Inflammatory macrophage treated with lipopolysaccharide for 1 hour (primary cell): ENCODE measurements at regions not wholly inside any gene's neighbourhood (a gene's known extent, or its start where the extent isn't known, plus 50 kb on each side); places are given as distances from the start of the nearest gene placed in this dataset.

Source experiments
- DNase-seq, 2 donors: peaks; one replicate each; pipeline ENCODE4 v3.0.0-alpha.2; 2020 to 2022

DNA sequence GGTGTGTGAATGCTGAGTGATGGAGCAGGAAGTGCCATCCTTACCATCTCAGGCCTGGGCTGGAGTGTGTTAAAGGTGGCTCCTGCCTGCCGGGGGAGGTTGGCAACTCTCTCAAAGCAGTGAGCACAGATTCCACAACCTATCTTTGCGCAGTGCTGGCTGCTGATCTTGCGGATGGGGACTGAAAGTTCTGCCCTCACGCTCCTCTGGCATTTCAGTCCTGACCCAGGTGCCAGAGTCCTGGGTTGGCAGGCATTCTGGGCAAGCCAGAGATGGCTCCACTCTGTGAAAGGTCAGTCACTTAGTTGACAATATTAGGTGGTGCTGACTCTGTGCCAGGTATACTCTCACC lies 315.5 kb downstream of the RPS24 start:
- DNase-seq: no peak

GRCh38 chr10:78349911-78350663 lies 316.4 kb downstream of the RPS24 start:
- DNase-seq: no peak

DNA sequence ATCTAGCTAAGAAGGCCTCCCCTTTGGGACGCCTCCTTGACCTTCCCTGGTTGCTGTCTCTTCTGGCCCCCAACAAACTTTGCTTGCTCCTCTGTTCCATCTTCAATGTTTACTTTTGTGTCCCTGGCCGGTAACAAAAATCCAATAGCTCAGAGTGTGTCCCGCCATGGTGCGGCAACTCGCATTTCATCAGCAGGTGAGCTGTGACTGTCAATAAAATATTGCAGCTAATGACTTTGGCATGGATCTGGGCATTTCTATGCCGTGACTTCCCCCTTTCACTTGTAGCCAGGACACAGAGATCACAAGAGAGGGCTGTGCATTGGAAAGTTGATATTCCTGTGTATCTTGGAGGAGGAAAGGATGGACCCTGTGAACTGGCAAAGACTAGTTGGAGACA lies 317.6 kb downstream of the RPS24 start:
- no peak for DNase-seq

DNA sequence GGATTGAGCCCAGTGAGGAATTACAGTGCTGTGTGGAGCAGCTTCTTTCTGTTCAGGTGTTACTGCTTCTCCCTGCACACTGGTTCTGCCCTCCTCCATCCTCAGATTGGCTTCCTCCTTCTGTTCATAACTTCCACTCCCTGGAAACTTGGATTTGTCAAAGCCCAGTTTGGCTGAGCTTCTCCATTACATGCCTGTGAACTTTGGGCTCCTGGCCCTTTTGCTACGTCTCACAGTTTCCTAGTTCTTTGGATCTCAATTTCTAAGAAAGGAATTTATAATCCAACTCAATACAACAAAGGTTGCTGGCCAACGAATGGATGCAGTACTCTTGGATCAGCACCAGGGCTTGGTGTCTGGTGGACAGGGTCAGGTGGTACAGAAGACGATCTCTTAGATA lies 318.1 kb downstream of the RPS24 start:
- DNase-seq: no peak

GRCh38 chr10:78353636-78354035 lies 320.0 kb downstream of the RPS24 start:
- DNase-seq: no peak

DNA sequence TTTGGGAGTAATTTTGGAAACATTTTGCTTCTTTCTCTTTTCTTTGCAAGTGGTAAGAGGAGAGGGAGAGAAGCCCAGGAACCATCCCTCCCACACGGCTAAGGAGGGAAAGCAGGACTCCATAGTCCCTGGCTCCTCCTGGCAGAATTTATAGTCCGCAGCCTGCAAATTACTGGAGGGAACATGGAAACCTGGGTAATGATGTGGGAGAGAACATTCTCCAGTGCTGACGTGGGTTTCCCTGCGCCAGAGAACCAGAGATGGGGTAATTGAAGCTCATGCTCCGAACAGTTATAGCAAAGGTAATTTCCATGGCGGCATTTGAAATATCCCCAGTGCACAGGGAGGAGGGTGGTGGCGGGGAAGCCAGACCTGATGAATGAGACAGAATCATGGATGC lies 320.4 kb downstream of the RPS24 start:
- no peak for DNase-seq

GRCh38 chr10:78356291-78356900 lies 322.7 kb downstream of the RPS24 start:
- DNase-seq: no peak

- no peak for DNase-seq
These were observed 323.7 kb downstream of the RPS24 start for GRCh38 chr10:78357141-78358063.

GRCh38 chr10:78358351-78358750 lies 324.7 kb downstream of the RPS24 start:
- DNase-seq: no peak

GRCh38 chr10:78358982-78359381 lies 325.3 kb downstream of the RPS24 start:
- no peak for DNase-seq

- no peak for DNase-seq
These were observed 326.0 kb downstream of the RPS24 start for GRCh38 chr10:78359640-78360091.

DNA sequence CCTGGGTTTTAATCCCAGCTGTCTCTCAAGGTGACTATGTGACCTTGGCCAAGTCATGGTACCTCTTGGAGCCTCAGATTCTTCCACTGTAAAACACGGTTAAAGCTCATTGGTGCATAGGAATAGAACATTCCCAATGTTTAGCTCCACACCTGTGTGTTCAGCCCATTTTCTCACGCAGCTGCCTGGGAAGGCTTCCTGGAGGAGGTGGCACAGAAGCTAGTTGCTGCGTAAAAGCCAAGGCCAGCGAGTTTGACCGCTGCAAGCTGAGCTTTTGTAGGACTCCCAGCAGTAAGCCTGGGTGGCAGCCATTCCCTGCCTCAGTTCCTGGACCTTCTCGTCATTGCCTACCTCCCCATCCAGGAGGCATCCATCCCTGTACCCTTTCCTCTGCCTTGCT lies 326.6 kb downstream of the RPS24 start:
- no peak for DNase-seq

DNA sequence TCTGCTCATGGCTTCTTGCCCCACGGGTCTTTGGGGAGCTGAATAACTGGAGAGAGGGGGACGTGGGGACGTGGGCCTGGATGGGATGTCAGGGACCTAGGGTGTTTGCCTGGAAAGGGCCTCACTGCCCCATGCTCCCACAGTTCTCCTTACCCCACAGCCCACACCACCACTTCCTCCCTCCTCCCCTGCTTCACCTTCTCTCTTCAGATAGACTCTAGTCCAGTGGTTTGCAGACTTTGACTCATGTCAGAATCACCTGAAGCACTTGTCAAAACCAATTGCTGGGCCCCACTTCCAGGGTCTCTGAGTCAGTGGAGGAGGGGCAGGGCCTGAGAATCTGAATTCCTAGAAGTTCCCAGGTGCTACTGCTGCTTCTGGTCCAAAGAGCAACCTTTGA lies 327.4 kb downstream of the RPS24 start:
- no peak for DNase-seq

DNA sequence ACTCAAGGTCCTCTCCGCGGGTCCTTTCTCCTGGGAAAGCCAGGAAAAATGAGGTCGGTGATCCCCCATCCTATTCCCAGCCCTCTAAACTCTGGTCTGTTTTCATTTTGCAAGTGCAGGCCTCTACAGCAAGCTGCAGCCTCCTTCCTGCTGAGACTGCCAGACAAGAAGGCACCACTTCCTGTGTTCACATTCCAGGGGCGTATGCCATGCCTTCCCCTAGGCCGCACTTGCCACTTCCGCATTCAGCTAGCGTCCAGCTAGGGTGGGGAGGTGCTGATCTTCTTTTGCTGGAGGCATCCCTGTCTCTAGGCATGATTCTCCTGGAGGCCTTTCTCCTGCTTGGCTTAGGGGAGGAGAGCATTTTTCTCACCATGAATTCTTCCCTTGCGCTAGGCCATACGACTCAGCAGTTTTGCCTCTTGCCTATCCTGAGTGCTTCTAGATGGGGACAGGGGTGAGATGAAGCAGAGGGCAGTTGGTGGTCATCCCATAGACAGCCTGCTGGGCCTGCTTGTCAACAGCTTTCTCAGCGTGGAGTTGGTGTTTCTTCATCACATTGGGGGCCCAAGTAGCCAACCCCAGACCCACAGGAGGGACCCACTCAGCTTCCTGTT lies 328.9 kb downstream of the RPS24 start:
- DNase-seq: peak; percentile 55 to 59

DNA sequence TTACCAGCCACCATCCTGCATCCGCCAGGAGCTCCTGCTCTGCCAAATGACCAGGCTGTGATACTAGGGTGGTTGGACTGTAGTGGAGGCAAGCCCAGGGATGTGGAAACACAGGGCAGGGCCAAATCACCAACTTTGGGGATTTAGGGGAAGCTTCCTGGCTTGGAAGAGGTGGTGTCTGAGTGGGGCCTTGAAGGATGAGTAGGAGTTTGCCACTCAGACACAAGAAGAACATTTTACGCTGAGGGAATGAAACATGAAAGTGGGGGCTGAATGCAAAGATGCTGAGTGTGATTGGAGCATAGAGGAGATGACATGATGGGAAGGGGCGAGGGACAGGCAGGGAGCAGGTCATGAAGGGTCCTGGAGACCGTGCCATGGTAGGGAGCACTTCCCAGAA lies 329.5 kb downstream of the RPS24 start:
- DNase-seq: no peak

DNA sequence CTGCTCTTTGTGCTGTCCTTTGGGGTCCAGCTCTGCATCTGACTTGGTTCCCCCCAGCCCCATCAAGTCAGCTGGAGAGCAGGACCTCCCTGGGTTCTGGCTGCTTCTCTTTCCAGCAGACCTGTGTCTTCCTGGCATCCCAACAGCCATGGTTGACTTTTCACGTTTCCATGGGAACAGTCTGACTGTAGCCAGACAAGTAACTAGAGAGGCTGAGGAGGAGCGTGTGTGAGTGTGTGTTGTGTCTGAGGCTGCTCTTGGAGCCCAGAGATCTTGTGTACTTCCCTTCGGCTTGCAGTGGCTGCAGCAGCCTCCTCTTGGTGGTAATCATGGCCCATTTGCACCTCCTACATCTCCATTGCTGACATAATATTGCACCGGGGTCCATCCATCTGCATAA lies 332.0 kb downstream of the RPS24 start:
- no peak for DNase-seq

DNA sequence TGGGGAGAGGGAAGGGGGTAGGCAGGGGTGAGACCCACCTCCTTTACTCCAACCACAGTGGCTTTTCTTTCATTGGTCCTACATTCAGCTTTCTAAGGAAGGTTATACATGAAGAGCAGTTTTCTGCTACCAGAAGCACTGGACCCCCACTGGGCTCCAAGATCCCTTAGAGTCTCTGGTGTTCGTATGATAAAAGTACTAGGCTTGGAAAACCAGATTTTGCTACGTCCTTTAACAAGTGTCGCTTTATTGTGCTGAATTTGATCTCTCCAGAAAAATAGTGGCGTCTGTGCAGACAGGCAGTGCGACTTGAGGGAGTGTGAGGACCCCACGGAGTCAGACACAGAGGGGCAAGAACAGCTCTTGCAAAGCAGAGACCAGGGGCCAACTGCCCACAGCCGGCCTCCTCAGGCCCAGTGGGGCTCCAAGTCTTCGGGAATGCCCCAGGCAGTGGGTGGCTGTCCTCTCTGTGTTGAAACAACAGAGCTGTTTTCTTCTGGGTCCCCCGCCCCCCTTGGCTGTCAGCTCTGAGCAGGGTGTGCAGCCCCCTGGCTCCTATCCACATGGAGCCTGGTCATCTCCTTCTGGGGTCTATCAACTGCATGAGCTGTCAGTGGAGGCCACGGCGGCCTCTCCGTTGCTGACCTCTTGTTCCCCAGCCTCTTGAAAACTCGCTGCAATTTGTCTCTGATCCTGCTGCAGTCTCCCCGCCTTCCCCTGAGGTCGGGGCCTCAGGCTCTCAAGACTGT lies 333.2 kb downstream of the RPS24 start:
- no peak for DNase-seq

DNA sequence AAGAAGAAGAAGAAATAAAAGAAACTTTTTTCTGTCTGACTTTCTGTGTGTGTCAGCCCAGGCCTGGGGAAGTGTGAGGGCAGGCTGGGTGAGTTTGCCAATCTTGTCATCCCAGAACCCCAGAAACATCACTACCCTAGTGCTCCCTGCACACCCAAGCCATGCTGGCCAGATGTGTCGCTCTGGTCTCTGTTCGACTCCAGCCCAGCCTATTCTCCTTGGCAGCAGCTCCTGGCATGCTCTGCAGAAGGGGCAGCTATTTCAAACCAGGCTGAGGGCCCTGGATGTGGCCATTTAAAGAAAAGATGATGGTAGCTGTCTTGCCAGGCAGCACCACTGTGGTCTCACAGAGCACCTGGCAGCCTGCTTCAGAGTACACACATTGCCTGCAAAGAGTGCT lies 334.1 kb downstream of the RPS24 start:
- DNase-seq: no peak

DNA sequence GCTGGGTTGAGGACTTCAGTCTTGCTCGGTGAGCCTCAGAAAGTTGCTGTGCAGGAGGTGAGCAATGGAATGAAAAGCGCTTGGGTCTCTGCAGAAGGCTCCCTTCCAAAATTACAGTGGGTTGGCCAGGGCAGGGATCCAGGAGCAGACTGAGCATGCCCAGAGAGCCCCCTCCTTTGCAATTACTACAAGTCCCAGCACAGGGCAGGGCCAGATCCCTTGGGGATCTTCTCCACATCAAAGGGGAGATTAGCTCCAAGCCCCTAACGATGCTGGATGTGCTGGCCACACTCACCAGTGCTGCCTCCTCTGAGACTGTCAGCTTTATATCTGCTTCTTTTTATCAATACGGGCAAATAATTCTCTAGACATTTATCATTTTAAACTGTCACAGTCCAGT lies 337.5 kb downstream of the RPS24 start:
- DNase-seq: no peak

DNA sequence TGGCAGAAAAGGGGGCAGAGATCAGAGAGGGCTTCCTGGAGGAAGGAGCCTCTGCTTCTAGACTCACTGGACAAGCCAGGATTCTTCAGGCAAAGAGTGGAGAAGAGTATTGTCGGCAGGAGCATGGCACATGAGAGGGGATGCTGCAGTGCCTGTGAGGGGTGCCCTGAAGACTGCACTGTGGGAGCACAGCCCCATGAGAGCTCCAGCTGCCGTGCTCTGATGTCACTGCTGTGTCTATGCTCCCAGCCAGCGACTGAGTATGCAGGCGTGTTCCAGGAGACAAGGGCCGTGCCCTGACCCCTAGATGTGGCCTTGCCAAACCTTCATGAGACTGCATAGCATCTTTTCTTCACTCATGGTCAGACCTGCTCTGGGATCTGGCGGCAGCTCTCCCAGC lies 339.1 kb downstream of the RPS24 start:
- DNase-seq: no peak

- DNase-seq: no peak
These were observed 340.8 kb downstream of the RPS24 start for GRCh38 chr10:78374331-78375028.
